GM12891 (cell line): ENCODE measurements at regions not wholly inside any gene's neighbourhood (a gene's known extent, or its start where the extent isn't known, plus 50 kb on each side); places are given as distances from the start of the nearest gene placed in this dataset.

ENCODE experiments used
- DNase-seq: peaks from one replicate; pipeline ENCODE4 v3.0.0; 2011; ENCODE audit warnings: low spot score; ENCODE audit not compliant: insufficient read length
- FAIRE-seq: peaks from 2 replicates; lab custom pipeline; 2011; peaks lifted over from hg19 to GRCh38; lab: Jason Lieb, UNC
- PAX5 ChIP-seq: IDR thresholded peaks from 2 replicates; pipeline ENCODE4 v1.6.1; 2011; ENCODE audit warnings: low read length, moderate library complexity, mild to moderate bottlenecking; ENCODE audit not compliant: insufficient read depth, severe bottlenecking
- POLR2A ChIP-seq: IDR thresholded peaks from 2 replicates; pipeline ENCODE4 v1.6.1; 2011; ENCODE audit warnings: low read depth, low read length, control low read depth
- POLR2AphosphoS5 ChIP-seq: IDR thresholded peaks from 2 replicates; pipeline ENCODE4 v1.6.1; 2011; ENCODE audit warnings: low read depth, low read length, control low read depth
- POU2F2 ChIP-seq: IDR thresholded peaks from 2 replicates; pipeline ENCODE4 v1.6.1; 2011; ENCODE audit warnings: low read depth, mild to moderate bottlenecking, control low read depth, low read length, moderate library complexity
- SPI1 ChIP-seq: IDR thresholded peaks from 2 replicates; pipeline ENCODE4 v1.6.1; 2011; ENCODE audit warnings: low read depth, low read length, control low read depth
- TAF1 ChIP-seq: IDR thresholded peaks from 2 replicates; pipeline ENCODE4 v1.6.1; 2011; ENCODE audit warnings: low read depth, low read length, control low read depth

GRCh38 chr10:78644550-78644949 lies 424.2 kb upstream of the ZMIZ1 start:
- TF ChIP-seq POLR2AphosphoS5 (no peak), SPI1 (no peak), TAF1 (no peak)
- DNase-seq: no peak
- FAIRE-seq: no peak

GRCh38 chr10:78645169-78645686 lies 423.5 kb upstream of the ZMIZ1 start:
- TF ChIP-seq POLR2AphosphoS5 (no peak), POU2F2 (no peak), POLR2A (no peak), PAX5 (no peak)
- FAIRE-seq: no peak

DNA sequence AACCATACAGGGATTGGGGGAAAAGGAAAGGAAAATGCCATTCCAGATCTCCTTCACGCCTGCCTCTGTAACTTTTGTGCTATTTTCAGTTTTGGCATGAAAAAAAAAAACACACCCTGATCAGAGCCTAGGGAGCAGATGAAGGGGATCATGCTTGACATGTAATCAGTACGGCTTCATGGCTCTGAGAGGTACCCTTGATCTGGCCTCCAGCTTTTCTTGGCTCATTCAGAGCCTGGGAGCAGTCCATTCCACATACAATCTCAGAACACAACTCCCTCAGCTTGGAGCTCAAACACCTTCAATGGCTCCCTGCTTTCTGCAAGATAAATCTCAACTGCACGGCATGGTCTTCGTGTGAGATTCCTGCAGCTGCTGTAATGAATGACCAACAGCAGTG lies 422.8 kb upstream of the ZMIZ1 start:
- no peak for TF ChIP-seq POLR2AphosphoS5
- TF ChIP-seq PAX5: no peak
- TF ChIP-seq POLR2A: no peak
- no peak for TF ChIP-seq SPI1
- no peak for TF ChIP-seq POU2F2
- no peak for TF ChIP-seq TAF1
- FAIRE-seq (no peak), DNase-seq (no peak)

More at GRCh38 chr10:78645169-78645686, 423.5 kb upstream of the ZMIZ1 start:
- DNase-seq: no peak

DNA sequence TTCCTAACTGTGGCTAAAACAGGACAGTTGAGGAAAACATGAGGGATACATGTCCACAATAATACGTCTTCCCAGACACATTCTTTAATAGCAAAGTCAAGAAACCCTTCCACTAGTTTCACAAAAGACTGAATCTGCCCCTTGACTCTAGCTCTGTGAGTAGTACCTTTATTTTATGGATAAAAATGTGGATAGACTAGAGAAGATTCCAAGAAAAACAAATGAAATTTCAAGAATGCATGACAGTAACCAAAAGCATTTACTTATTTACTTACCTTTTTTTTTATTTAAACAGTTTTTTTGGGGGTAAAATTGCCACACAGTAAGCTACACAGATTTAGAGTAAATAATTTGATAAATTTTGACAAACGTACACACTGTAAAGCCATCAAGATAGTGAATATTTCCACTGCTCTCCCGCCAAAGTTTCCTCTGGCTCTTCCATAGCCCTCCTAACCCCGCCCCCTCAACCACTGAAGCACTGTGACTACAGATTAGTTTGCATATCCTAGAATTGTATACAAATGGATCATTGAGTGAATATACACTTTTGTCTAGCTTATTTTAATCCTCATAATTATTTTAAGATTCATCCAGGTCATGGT lies 420.4 kb upstream of the ZMIZ1 start:
- FAIRE-seq: no peak
- DNase-seq: no peak
- TF ChIP-seq POLR2A: no peak
- no peak for TF ChIP-seq TAF1
- TF ChIP-seq SPI1: no peak

- FAIRE-seq (no peak), DNase-seq (no peak)
- no peak for TF ChIP-seq TAF1
- no peak for TF ChIP-seq POLR2AphosphoS5
- TF ChIP-seq PAX5: no peak
- no peak for TF ChIP-seq SPI1
- no peak for TF ChIP-seq POU2F2
- no peak for TF ChIP-seq POLR2A
Observed at GRCh38 chr10:78649429-78649828, 419.3 kb upstream of the ZMIZ1 start.

GRCh38 chr10:78650122-78650521 lies 418.6 kb upstream of the ZMIZ1 start:
- DNase-seq: no peak
- FAIRE-seq: no peak
- no peak for TF ChIP-seq PAX5
- no peak for TF ChIP-seq TAF1
- TF ChIP-seq SPI1: no peak
- no peak for TF ChIP-seq POU2F2
- TF ChIP-seq POLR2AphosphoS5: no peak
- TF ChIP-seq POLR2A: no peak

DNA sequence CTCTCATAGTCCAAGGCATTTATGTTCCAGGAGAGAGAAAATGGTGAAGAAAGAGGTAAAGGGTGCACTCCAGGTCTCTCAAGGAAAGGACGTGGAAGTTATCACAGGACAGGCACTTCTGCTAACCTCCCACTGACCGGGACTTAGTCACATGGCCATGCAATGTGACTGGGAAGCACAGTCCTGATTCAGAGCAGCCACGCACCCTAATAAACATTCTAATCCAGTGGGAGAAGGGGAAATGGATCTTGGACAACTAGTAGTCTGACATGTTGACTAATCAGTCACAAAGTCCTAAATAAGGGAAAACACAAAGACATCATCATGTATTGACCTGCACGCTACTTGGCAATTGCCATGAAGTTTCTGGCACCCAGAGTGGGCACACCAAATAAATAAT lies 417.5 kb upstream of the ZMIZ1 start:
- FAIRE-seq (no peak), DNase-seq (no peak)
- TF ChIP-seq POLR2A (no peak), TAF1 (no peak), PAX5 (no peak), POLR2AphosphoS5 (no peak), SPI1 (no peak), POU2F2 (no peak)

- TF ChIP-seq PAX5: no peak
- TF ChIP-seq POLR2A: no peak
- no peak for TF ChIP-seq TAF1
- FAIRE-seq (no peak), DNase-seq (no peak)
Observed at GRCh38 chr10:78653555-78653954, 415.2 kb upstream of the ZMIZ1 start.

GRCh38 chr10:78654047-78654590 lies 414.6 kb upstream of the ZMIZ1 start:
- TF ChIP-seq POU2F2 (no peak), PAX5 (no peak), POLR2AphosphoS5 (no peak), TAF1 (no peak), SPI1 (no peak), POLR2A (no peak)
- FAIRE-seq: no peak

GRCh38 chr10:78655979-78656378 lies 412.8 kb upstream of the ZMIZ1 start:
- FAIRE-seq (no peak), DNase-seq (no peak)
- TF ChIP-seq POLR2A: no peak
- no peak for TF ChIP-seq PAX5
- TF ChIP-seq SPI1: no peak
- no peak for TF ChIP-seq POLR2AphosphoS5
- no peak for TF ChIP-seq TAF1
- TF ChIP-seq POU2F2: no peak

More at GRCh38 chr10:78654047-78654590, 414.6 kb upstream of the ZMIZ1 start:
- DNase-seq: no peak
